ENCODE measurements at regions not wholly inside any gene's neighbourhood (a gene's known extent, or its start where the extent isn't known, plus 50 kb on each side); places are given as distances from the start of the nearest gene placed in this dataset.

DNA sequence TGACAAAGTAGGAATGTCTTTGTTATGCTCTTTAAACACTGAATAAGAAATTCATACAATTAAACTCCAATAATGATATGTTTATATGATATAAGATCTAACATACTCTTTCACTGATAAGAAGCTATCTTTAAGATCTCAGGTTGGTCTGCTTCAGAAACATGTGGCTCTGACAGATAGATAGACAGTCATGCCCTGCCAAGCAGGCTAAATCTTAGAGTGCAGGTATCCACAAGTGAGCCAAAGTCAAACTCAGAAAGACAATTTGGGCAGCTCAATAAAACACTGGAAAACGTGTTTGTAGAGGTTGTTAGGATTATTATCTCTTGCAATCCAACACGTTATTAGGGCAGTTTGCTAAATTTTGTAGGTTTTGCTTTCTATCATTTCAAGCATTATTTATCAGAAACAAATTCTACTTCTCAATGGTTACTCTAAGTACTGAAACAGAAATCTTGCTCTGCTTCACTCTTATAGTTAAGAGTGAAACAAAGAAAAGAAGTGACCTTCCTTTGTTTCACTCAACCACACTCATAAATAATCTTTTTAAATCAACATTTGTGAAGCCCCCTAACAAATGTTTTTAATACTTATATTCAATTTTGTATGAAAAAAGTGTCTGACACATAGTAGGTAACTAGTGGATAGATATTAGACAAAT is 1255.6 kb downstream of the DIAPH3 start:
- Histone ChIP-seq H3K27ac (no peak overlapping the region), H3K9me3 (no peaks in the 10 kb centered on the region), H3K4me3 (no peak overlapping the region), H3K4me1 (ENCODE audit: insufficient read depth) (no peaks in the 10 kb centered on the region), H3K36me3 (no peaks in the 10 kb centered on the region), H3K27me3 (no peaks in the 10 kb centered on the region)
- TF ChIP-seq EP300 (IDR thresholded peaks at IDR 0.05) (no peak), POLR2A (IDR thresholded peaks at IDR 0.05) (no peak)
- TF ChIP-seq, protein P1, sequence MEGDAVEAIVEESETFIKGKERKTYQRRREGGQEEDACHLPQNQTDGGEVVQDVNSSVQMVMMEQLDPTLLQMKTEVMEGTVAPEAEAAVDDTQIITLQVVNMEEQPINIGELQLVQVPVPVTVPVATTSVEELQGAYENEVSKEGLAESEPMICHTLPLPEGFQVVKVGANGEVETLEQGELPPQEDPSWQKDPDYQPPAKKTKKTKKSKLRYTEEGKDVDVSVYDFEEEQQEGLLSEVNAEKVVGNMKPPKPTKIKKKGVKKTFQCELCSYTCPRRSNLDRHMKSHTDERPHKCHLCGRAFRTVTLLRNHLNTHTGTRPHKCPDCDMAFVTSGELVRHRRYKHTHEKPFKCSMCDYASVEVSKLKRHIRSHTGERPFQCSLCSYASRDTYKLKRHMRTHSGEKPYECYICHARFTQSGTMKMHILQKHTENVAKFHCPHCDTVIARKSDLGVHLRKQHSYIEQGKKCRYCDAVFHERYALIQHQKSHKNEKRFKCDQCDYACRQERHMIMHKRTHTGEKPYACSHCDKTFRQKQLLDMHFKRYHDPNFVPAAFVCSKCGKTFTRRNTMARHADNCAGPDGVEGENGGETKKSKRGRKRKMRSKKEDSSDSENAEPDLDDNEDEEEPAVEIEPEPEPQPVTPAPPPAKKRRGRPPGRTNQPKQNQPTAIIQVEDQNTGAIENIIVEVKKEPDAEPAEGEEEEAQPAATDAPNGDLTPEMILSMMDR (IDR thresholded peaks at IDR 0.05), result no peak
- intact Hi-C loops (cut with DNase I), result no loop called here
- WGBS, 3 donors, result 50 to 67% (median 61%) methylated on average over 2 of the region's 2 CpGs
- no peak for DNase-seq

DNA sequence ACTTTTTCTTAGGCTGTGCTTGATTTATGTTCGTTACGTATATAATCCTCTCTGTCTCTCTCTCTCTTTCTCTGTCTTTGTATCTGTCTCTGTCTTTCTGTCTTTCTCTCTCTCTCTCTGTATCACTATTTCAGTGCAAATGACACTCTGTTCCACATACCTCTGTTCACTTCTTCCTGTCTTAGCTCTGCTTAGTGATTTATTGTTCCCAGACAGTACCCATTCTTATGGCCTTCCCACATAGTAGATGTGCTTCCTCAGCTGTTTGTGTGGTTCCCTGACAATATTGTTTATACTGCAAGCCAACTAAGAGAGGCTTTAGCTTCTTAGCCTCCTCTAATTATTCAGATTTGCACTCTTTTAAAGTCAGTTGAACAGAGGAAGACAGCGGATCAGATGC is 1244.2 kb downstream of the DIAPH3 start:
- H3K4me3 ChIP-seq, result no peak overlapping the region
- TF ChIP-seq, protein P1 (IDR thresholded peaks at IDR 0.05), result no peak
- TF ChIP-seq POLR2A (IDR thresholded peaks at IDR 0.05), result no peak
- no peak for TF ChIP-seq EP300 (IDR thresholded peaks at IDR 0.05)
- no peaks in the 10 kb centered on the region for H3K36me3 ChIP-seq
- intact Hi-C loops (cut with DNase I), result no loop called here
- no peak overlapping the region for H3K27ac ChIP-seq
- H3K9me3 ChIP-seq, result no peaks in the 10 kb centered on the region
- H3K27me3 ChIP-seq, result no peaks in the 10 kb centered on the region
- DNase-seq, result no peak
- 83 to 86% (median 86%) methylated on average over 3 of the region's 3 CpGs for WGBS, 3 donors
- H3K4me1 ChIP-seq (ENCODE audit: insufficient read depth), result no peaks in the 10 kb centered on the region

DNA sequence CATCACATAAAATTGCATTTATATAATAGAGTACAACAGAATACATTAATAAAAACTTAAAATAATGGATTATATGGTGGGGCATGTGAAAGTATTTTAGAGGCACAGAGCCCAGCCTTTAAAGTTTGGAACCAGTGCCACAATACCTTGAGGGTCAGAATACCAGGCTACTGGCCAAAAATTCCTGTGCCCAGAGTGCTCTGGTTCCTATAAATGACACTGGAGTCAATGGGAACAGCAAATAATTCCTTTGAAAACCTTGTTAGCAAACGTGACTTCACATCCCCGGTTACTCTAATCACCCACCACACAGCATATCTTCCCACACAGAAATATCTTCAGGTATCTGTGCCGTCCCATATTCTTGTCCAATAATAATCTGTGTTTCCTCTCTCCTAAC is 1242.6 kb downstream of the DIAPH3 start:
- Histone ChIP-seq H3K27ac (no peak overlapping the region), H3K4me3 (no peak overlapping the region), H3K9me3 (no peaks in the 10 kb centered on the region), H3K4me1 (ENCODE audit: insufficient read depth) (no peaks in the 10 kb centered on the region), H3K36me3 (no peaks in the 10 kb centered on the region), H3K27me3 (no peaks in the 10 kb centered on the region)
- intact Hi-C loops (cut with DNase I), result no loop called here
- TF ChIP-seq, protein P1 (IDR thresholded peaks at IDR 0.05), result no peak
- TF ChIP-seq POLR2A (IDR thresholded peaks at IDR 0.05) (no peak), EP300 (IDR thresholded peaks at IDR 0.05) (no peak)
- no peak for DNase-seq
- WGBS, 3 donors, result 66 to 73% (median 67%) methylated on average over 3 of the region's 3 CpGs

DNA sequence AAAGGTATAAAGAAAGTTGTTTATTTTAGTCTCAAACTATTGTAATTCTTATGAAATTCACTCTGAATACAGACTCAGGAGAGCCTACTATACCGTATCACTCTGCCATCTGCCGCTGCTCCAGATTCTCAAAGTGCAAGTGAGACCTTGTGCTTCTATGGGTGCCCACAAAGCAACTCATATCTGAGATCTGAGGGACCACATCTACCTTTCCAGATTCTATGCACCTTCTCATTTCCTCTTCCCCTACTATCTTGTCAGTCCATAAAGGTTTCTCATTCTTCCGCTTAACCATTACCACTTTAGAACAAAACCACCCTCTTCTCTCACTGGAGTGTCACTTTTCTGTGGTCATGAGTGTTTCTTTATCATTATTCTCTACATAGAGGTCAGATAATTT is 1236.9 kb downstream of the DIAPH3 start:
- no peak overlapping the region for H3K27ac ChIP-seq
- no peak overlapping the region for H3K4me3 ChIP-seq
- no peaks in the 10 kb centered on the region for H3K9me3 ChIP-seq
- no peak for DNase-seq
- TF ChIP-seq, protein P1 (IDR thresholded peaks at IDR 0.05), result no peak
- no peak for TF ChIP-seq EP300 (IDR thresholded peaks at IDR 0.05)
- no peak for TF ChIP-seq POLR2A (IDR thresholded peaks at IDR 0.05)
- H3K4me1 ChIP-seq (ENCODE audit: insufficient read depth), result no peaks in the 10 kb centered on the region
- H3K36me3 ChIP-seq, result no peaks in the 10 kb centered on the region
- intact Hi-C loops (cut with DNase I), result no loop called here
- 90 to 98% (median 93%) methylated on average over 3 of the region's 3 CpGs for WGBS, 3 donors
- H3K27me3 ChIP-seq, result no peaks in the 10 kb centered on the region
